Fibroblast of the aortic adventitia (primary cell): ENCODE measurements at regions not wholly inside any gene's neighbourhood (a gene's known extent, or its start where the extent isn't known, plus 50 kb on each side); places are given as distances from the start of the nearest gene placed in this dataset.

Experiments
- DNase-seq: peaks from one replicate; pipeline ENCODE4 v3.0.0-alpha.2; 2010; ENCODE audit warnings: low read depth
- H3K4me3 ChIP-seq: 2 replicates; pipeline ENCODE4 v1.5.1; 2011; ENCODE audit warnings: low read depth, mild to moderate bottlenecking, control low read depth, low read length, moderate library complexity
- TF ChIP-seq, protein P1 (sequence below): IDR thresholded peaks from 2 replicates; pipeline ENCODE4 v1.5.1; 2011; ENCODE audit warnings: mild to moderate bottlenecking, low read length, control low read depth, inconsistent platforms; ENCODE audit not compliant: insufficient read depth

DNA sequence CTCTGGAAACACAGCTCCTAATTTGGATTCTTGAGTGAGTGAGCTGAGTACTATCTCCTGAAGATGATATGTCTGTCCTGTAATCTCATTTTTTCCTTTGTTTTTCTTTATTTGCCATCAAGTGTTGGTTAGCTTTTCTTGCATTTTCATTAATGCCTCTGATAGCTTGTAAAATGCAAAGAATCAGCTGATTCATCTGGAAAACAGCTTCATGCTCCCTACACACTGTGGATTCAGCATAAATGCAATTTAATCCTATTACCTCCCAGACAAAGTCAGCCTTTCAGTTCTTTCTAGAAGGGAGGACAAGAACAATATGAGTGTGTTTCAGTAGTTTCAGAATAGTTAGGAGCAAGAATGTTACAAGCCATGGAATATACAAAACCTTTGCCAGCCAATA, 79.4 kb downstream of the DACT1 start:
- no peak for DNase-seq
- H3K4me3 ChIP-seq = no peak overlapping the region
- TF ChIP-seq, protein P1, sequence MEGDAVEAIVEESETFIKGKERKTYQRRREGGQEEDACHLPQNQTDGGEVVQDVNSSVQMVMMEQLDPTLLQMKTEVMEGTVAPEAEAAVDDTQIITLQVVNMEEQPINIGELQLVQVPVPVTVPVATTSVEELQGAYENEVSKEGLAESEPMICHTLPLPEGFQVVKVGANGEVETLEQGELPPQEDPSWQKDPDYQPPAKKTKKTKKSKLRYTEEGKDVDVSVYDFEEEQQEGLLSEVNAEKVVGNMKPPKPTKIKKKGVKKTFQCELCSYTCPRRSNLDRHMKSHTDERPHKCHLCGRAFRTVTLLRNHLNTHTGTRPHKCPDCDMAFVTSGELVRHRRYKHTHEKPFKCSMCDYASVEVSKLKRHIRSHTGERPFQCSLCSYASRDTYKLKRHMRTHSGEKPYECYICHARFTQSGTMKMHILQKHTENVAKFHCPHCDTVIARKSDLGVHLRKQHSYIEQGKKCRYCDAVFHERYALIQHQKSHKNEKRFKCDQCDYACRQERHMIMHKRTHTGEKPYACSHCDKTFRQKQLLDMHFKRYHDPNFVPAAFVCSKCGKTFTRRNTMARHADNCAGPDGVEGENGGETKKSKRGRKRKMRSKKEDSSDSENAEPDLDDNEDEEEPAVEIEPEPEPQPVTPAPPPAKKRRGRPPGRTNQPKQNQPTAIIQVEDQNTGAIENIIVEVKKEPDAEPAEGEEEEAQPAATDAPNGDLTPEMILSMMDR = no peak

DNA sequence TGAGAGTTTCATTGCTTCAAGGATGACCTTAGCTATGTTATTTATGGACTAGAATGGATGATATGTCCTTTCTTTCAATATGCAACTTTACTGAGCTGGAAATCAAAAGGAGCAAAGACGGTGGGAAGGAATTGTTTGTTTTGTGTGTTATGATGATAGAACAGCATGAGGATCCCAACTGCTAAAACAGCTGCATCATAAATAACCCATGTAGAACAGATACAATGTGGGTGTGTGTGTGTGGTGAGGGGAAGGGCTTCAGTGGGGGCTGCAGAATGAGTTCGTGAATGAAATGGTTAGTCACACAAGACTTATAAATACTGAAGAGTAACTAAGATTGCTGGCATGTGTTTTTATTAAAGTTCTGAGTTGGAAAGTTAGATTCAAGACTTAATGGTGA, 80.1 kb downstream of the DACT1 start:
- TF ChIP-seq, protein P1 = no peak
- DNase-seq = no peak
- H3K4me3 ChIP-seq = no peak overlapping the region

DNA sequence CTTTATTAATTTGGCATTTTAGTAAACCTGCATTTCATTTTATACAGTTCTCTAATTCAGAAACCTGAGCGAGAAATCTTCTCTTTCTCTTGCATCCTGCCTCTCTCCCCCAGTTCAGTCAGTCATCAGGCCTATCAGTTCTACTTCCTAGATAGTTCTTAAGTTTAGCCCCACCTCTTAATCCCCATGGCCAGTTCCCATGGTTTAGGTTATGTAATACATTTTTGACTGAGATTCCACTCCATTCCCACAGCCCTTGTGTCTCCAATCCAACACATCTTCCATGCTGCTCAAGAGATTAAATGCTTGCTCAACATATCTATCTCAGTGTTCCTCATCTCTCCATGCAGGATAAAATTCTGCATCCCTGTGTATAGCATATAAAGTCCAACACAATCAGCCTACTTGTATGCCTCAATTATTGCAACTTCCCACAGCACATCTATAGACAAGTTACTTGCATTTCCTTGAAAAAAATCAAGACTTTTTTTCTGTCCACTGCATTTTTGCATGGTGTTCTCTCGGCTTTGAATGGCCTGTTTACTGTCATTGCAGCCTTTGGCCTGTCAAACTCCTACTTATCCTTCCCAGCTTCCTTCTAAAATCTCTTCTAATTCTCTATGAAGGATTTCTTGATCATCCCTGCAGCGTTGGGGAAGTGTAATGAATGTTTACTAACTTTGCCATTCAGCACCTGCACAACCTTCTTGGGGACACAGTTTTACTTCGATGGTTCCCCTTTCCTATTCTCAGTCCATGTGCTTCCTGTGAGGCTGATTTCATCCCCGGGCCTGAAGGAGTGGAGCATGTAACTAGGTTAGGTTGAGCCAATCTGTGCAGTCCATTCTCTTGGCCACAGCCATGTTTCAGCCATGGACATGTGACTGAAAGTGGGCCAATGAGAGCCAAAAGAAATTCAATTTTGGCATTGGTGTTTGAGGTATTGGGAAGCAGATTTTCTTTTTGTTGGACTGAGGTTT, 80.8 kb downstream of the DACT1 start:
- TF ChIP-seq, protein P1 = no peak
- no peak overlapping the region for H3K4me3 ChIP-seq
- no peak for DNase-seq

DNA sequence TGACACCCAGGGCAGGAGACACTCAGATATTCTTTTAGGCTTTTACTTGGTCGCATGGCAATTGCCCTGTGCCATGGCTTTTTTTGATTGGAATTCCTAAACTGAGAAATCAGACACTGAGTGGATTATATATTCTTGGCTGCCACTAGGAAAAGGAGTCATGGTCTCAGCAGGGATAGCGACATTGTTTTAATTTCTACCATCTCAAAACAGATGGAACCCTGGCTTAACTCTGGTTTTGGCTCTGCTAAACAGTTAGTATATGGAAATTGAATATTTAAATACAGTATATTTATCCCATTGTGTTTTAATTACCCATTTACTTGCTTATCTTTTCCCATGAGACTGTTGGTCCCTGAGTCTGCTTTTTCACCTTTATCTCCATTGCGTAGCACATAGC, 84.0 kb downstream of the DACT1 start:
- no peak for DNase-seq
- no peak overlapping the region for H3K4me3 ChIP-seq
- TF ChIP-seq, protein P1 = no peak

DNA sequence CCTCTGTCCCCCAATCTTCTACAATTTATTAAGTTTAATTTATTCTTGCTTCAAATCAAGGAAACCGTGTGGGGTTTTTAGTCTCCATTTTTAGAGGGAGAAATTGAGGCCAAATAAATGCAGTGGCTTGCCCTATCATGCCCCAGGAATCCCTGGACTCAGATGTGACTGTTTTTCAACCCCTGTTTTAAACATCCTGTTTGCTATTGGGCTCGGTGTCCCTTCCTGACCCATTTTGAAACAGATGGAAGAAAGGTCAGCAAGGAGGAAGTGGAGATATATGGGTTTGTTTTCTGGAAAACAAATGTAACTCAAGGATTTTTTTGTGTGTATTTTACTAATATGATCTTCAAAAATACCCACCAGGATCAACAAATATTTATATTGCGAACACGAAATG, 84.7 kb downstream of the DACT1 start:
- no peak overlapping the region for H3K4me3 ChIP-seq
- TF ChIP-seq, protein P1 = no peak
- no peak for DNase-seq

DNA sequence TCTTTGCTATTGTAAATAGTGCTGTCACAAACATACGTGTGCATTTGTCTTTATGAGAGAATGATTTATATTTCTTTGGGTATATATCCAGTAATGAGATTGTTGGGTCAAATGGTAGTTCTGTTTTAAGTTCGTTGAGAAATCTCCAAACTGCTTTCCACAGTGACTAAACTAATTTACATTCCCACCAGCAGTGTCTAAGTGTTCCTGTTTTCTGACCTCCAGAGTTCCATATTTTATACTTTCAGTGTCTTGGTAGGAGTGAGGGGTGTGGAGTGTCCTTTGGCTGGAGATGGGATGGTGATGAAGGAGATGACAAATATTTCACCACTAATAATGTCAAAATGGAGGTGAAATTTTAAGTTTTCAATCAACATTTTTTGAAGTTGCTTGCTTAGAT, 86.4 kb downstream of the DACT1 start:
- TF ChIP-seq, protein P1 = no peak
- H3K4me3 ChIP-seq = no peak overlapping the region

More for the DNA sequence above, 86.4 kb downstream of the DACT1 start:
- DNase-seq = no peak
